ENCODE measurements at regions not wholly inside any gene's neighbourhood (a gene's known extent, or its start where the extent isn't known, plus 50 kb on each side); places are given as distances from the start of the nearest gene placed in this dataset.

DNA sequence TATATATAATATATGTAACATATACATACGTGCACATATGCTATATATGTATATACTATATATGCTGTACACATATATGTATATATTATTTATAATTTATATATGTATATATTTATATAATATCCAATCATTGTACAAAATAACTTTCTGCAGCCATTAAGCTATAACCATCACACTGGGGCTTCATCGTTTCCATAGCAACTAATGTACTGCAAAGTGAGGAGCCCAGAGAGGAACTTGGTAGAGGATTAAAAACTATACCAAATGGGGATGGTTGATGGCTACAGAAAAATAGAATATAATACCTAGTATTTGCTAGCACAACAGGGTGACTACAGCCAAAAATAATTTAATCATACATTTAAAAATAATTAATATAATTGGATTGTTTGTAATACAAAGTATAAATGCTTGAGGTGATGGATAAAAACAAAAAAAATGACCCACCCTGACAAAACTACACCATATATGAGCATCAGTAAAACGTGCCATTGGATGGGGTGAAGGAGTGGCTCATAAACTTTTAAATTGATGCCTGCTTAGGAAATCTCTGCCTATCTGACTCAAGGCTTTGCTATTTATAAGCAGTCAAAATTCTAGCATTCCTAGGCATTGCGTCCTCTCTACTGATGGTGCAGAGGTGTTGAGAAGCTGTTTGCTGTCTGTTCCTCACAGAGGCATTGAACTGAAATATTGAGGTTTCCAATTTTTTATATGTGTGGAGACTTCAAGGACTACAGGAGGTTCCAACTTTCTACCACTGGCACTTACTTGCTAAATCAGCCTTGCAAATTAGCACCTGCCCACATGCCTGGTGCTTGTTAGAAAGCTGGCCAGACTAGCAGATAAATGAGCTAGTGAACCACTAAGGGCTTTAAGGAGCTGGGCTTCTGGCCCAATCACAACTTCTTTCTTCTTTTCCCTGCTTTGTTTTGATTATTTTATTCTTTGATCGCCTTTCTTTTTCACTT, 190.1 kb downstream of the SCP2D1 start:
- intact Hi-C loops (cut with DNase I): no loop called here
- WGBS, 3 donors: 80 to 83% (median 81%) methylated on average over 5 of the region's 5 CpGs
- no peak for ATAC-seq

DNA sequence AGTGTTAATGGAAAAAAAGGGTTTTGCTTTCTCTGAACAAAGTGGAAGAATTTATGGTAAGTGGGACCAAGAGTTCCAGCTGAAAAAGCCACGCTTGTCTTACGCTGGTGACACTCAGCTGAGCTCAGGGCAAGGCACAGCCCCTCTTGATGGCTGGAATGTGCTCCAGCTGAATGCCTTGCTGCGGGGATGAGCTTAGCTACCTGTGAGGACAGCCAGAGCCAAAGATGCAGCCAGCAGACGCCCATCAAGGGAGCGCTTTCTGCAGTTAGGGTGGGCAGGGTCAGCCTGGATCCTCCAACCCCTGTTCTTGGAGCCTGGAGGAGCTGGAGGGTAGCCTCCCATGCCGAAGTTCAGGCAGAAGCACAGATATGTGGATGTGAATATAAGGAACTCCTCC, 191.4 kb downstream of the SCP2D1 start:
- H3K27me3 ChIP-seq (ENCODE audit: insufficient read depth in 3 of 3, low read length in 2 of 3): no peaks in the 10 kb centered on the region
- no peak for DNase-seq
- no peaks in the 10 kb centered on the region for H3K9me3 ChIP-seq
- H3K27ac ChIP-seq: no peak overlapping the region
- TF ChIP-seq, protein P1, sequence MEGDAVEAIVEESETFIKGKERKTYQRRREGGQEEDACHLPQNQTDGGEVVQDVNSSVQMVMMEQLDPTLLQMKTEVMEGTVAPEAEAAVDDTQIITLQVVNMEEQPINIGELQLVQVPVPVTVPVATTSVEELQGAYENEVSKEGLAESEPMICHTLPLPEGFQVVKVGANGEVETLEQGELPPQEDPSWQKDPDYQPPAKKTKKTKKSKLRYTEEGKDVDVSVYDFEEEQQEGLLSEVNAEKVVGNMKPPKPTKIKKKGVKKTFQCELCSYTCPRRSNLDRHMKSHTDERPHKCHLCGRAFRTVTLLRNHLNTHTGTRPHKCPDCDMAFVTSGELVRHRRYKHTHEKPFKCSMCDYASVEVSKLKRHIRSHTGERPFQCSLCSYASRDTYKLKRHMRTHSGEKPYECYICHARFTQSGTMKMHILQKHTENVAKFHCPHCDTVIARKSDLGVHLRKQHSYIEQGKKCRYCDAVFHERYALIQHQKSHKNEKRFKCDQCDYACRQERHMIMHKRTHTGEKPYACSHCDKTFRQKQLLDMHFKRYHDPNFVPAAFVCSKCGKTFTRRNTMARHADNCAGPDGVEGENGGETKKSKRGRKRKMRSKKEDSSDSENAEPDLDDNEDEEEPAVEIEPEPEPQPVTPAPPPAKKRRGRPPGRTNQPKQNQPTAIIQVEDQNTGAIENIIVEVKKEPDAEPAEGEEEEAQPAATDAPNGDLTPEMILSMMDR (IDR thresholded peaks at IDR 0.05): no peak
- H3K36me3 ChIP-seq (ENCODE audit: insufficient read depth in 1 of 2, low read depth in 1 of 2): no peaks in the 10 kb centered on the region
- intact Hi-C loops (cut with DNase I): no loop called here
- no peak for ATAC-seq
- H3K4me1 ChIP-seq: no peaks in the 10 kb centered on the region
- 67 to 78% (median 69%) methylated on average over 6 of the region's 6 CpGs for WGBS, 3 donors
- no peak overlapping the region for H3K4me3 ChIP-seq

More for the DNA sequence above, 190.1 kb downstream of the SCP2D1 start:
- H3K9me3 ChIP-seq: no peaks in the 10 kb centered on the region
- TF ChIP-seq, protein P1 (IDR thresholded peaks at IDR 0.05): no peak
- no peaks in the 10 kb centered on the region for H3K4me1 ChIP-seq
- H3K27ac ChIP-seq: no peak overlapping the region
- H3K36me3 ChIP-seq (ENCODE audit: insufficient read depth in 1 of 2, low read depth in 1 of 2): no peaks in the 10 kb centered on the region
- H3K4me3 ChIP-seq: no peak overlapping the region
- H3K27me3 ChIP-seq (ENCODE audit: insufficient read depth in 3 of 3, low read length in 2 of 3): no peaks in the 10 kb centered on the region
- DNase-seq: no peak

DNA sequence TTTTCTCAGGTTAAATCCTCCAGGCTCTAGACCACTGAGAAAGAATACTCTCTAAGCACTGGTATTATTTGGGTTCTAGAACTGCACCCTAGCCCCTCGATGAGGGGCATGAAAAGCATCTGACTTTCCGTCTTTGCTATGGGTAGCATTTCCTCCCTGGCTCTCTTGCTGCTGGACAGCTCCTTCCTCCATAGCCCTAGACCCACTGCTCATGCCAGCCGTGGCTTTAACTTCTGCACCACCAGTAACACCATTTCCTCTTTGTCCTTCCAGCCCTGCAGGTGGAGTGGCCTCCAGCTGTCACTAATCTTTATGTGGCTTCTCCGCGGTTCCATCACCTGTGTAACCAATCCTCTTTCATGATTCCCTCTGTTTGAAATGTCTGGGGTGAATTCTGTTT, 194.9 kb downstream of the SCP2D1 start:
- no peak for ATAC-seq
- H3K27me3 ChIP-seq (ENCODE audit: insufficient read depth in 3 of 3, low read length in 2 of 3): no peaks in the 10 kb centered on the region
- 57 to 60% (median 58%) methylated on average over 5 of the region's 5 CpGs for WGBS, 3 donors
- TF ChIP-seq, protein P1 (IDR thresholded peaks at IDR 0.05): no peak
- no peaks in the 10 kb centered on the region for H3K9me3 ChIP-seq
- H3K4me1 ChIP-seq: peaks cover 11% of the 10 kb centered on the region
- H3K4me3 ChIP-seq: no peak overlapping the region
- no peak for DNase-seq
- H3K27ac ChIP-seq: no peak overlapping the region
- intact Hi-C loops (cut with DNase I): no loop called here
- H3K36me3 ChIP-seq (ENCODE audit: insufficient read depth in 1 of 2, low read depth in 1 of 2): no peaks in the 10 kb centered on the region

DNA sequence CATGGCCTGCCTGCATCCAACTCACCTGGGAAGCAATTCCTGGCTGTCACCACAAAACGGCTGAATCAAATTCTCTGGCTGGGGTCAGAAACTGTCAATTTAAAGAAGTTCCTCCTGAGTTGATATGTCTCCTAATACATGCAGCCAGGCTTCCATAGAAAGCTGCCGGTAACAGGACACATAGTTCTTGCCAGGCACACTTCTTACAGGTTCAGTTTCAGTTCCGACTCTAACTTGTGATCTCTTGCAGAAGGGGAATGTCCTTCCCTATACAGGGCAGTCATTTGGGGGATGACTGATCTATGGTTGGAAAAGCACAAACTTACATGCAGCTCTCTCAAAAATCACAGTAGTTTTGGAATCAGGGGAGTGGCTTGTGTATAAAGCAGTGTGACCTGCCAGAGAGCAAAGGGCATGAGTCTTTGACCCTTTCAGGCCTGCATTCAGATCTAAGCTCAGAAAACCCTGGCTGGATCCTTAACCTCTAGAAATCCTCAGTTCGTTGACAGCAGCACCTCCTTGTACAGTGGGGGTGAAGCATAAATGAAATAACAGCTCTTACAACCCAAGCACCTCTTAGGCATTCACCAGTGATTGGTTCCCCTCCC, 195.6 kb downstream of the SCP2D1 start:
- Histone ChIP-seq H3K9me3 (no peaks in the 10 kb centered on the region), H3K4me1 (peaks cover 11% of the 10 kb centered on the region), H3K4me3 (no peak overlapping the region), H3K27ac (no peak overlapping the region), H3K27me3 (ENCODE audit: insufficient read depth in 3 of 3, low read length in 2 of 3) (no peaks in the 10 kb centered on the region), H3K36me3 (ENCODE audit: insufficient read depth in 1 of 2, low read depth in 1 of 2) (no peaks in the 10 kb centered on the region)
- TF ChIP-seq, protein P1 (IDR thresholded peaks at IDR 0.05): no peak
- DNase-seq (no peak), ATAC-seq (no peak)
- 63 to 73% (median 64%) methylated on average over 4 of the region's 4 CpGs for WGBS, 3 donors
- intact Hi-C loops (cut with DNase I): no loop called here
